Left cardiac atrium (tissue), 4 donors: ENCODE measurements at regions not wholly inside any gene's neighbourhood (a gene's known extent, or its start where the extent isn't known, plus 50 kb on each side); places are given as distances from the start of the nearest gene placed in this dataset.
A peak's percentile ranks its signal among the peaks of the same experiment; 100 is the strongest.

Experiments
- ATAC-seq, 2 donors: fragments of 200-7000 bp; cut with Tn5 transposase; one replicate each; pipeline ENCODE4 v1.9.1; 2020; ENCODE audit warnings: mild to moderate bottlenecking in 2 of 2, moderate library complexity in 2 of 2
- DNase-seq: peaks from one replicate; pipeline ENCODE4 v3.0.0-alpha.2; 2020
- intact Hi-C, 2 donors: fragments of 100-400 bp; cut with DNase I; formaldehyde crosslinking; loops; one replicate each; pipeline versions ENCODE4 v1.14.1 to v1.15.1; 2022 to 2023
- donor health status: DM: no; HTN: yes; CAD: no.
- donor health status: DM: no; HTN: yes; CAD: no; lungs with severe emphysema.
- donor health status: DM: yes; HTN: yes; CAD: no.
- donor health status: Dilated cardiomyopathy.

GRCh38 chr3:117103675-117104074 lies 394.1 kb downstream of the TUSC7 start:
- no peak for DNase-seq
- intact Hi-C loops = no loop called here
- ATAC-seq = no peak

- intact Hi-C loops = no loop called here
- no peak for DNase-seq
- ATAC-seq = no peak
Measured at GRCh38 chr3:117104381-117104780, 394.8 kb downstream of the TUSC7 start.

GRCh38 chr3:117104792-117105191 lies 395.2 kb downstream of the TUSC7 start:
- DNase-seq (no peak), ATAC-seq (no peak)
- intact Hi-C loops = no loop called here

- DNase-seq (no peak), ATAC-seq (no peak)
- intact Hi-C loops = no loop called here
Measured at GRCh38 chr3:117105686-117106085, 396.1 kb downstream of the TUSC7 start.

GRCh38 chr3:117106396-117106795 lies 396.8 kb downstream of the TUSC7 start:
- no peak for DNase-seq
- no peak for ATAC-seq
- intact Hi-C loops = no loop called here

- DNase-seq = no peak
- ATAC-seq = no peak
- intact Hi-C loops = no loop called here
Measured at GRCh38 chr3:117107946-117108345, 398.4 kb downstream of the TUSC7 start.

- intact Hi-C loops = no loop called here
- ATAC-seq (no peak), DNase-seq (no peak)
Measured at GRCh38 chr3:117109178-117109577, 399.6 kb downstream of the TUSC7 start.

- ATAC-seq (no peak), DNase-seq (no peak)
- intact Hi-C loops = no loop called here
Measured at GRCh38 chr3:117114517-117115265, 405.1 kb downstream of the TUSC7 start.

GRCh38 chr3:117117188-117117936 lies 407.8 kb downstream of the TUSC7 start:
- ATAC-seq (no peak), DNase-seq (no peak)
- intact Hi-C loops = no loop called here

- ATAC-seq (no peak), DNase-seq (no peak)
- intact Hi-C loops = no loop called here
Measured at GRCh38 chr3:117118604-117119003, 409.0 kb downstream of the TUSC7 start.

GRCh38 chr3:117120014-117120413 lies 410.4 kb downstream of the TUSC7 start:
- ATAC-seq (no peak), DNase-seq (no peak)
- intact Hi-C loops = no loop called here

GRCh38 chr3:117122609-117123008 lies 413.0 kb downstream of the TUSC7 start:
- intact Hi-C loops = no loop called here
- ATAC-seq (no peak), DNase-seq (no peak)

- no peak for ATAC-seq
- intact Hi-C loops = no loop called here
- DNase-seq = no peak
Measured at GRCh38 chr3:117126460-117126859, 416.9 kb downstream of the TUSC7 start.

- intact Hi-C loops = no loop called here
- no peak for ATAC-seq
Measured at GRCh38 chr3:117126946-117127546, 417.5 kb downstream of the TUSC7 start.

GRCh38 chr3:117128133-117128532 lies 418.6 kb downstream of the TUSC7 start:
- ATAC-seq (no peak), DNase-seq (no peak)
- intact Hi-C loops = no loop called here

More at GRCh38 chr3:117126946-117127546, 417.5 kb downstream of the TUSC7 start:
- DNase-seq = no peak

- ATAC-seq (no peak), DNase-seq (no peak)
- intact Hi-C loops = no loop called here
Measured at GRCh38 chr3:117128872-117129271, 419.3 kb downstream of the TUSC7 start.

GRCh38 chr3:117129516-117129915 lies 419.9 kb downstream of the TUSC7 start:
- ATAC-seq = no peak
- DNase-seq = no peak
- intact Hi-C loops = no loop called here

- ATAC-seq = no peak
- intact Hi-C loops = no loop called here
Measured at GRCh38 chr3:117130222-117130621, 420.6 kb downstream of the TUSC7 start.

GRCh38 chr3:117131259-117131658 lies 421.7 kb downstream of the TUSC7 start:
- DNase-seq (no peak), ATAC-seq (peak in 1 of 2 donors; percentile 23)
- intact Hi-C loops = no loop called here

More at GRCh38 chr3:117130222-117130621, 420.6 kb downstream of the TUSC7 start:
- DNase-seq = no peak

GRCh38 chr3:117133066-117133465 lies 423.5 kb downstream of the TUSC7 start:
- ATAC-seq (peak in 1 of 2 donors; percentile 73), DNase-seq (no peak)
- intact Hi-C loops = no loop called here
